Hepatocyte (in vitro differentiated cells): ENCODE measurements at regions not wholly inside any gene's neighbourhood (a gene's known extent, or its start where the extent isn't known, plus 50 kb on each side); places are given as distances from the start of the nearest gene placed in this dataset.

Source experiments
- DNase-seq: peaks from one replicate; pipeline ENCODE4 v3.0.0-alpha.2; 2016; ENCODE audit warnings: low spot score
- H2AFZ ChIP-seq: fragments of 200-600 bp; sonication (generic); 2 replicates; pipeline ENCODE4 v1.6.0; 2016; ENCODE audit warnings: antibody characterized with exemption, mild to moderate bottlenecking
- H3K27ac ChIP-seq: fragments of 200-600 bp; sonication (generic); 2 replicates; pipeline ENCODE4 v1.5.1; 2016; ENCODE audit warnings: mild to moderate bottlenecking
- H3K27me3 ChIP-seq: fragments of 200-600 bp; sonication (generic); 2 replicates; pipeline ENCODE4 v1.6.1; 2016
- H3K36me3 ChIP-seq: fragments of 200-600 bp; sonication (generic); replicated peaks from 2 replicates; pipeline ENCODE4 v1.5.1; 2016; ENCODE audit warnings: low read depth; ENCODE audit not compliant: insufficient read depth
- H3K4me1 ChIP-seq: fragments of 200-600 bp; sonication (generic); 2 replicates; pipeline ENCODE4 v1.5.1; 2016; ENCODE audit warnings: mild to moderate bottlenecking, moderate library complexity; ENCODE audit not compliant: insufficient read depth
- H3K4me2 ChIP-seq: fragments of 200-600 bp; sonication (generic); 2 replicates; pipeline ENCODE4 v1.6.0; 2016
- H3K4me3 ChIP-seq: fragments of 200-600 bp; sonication (generic); 2 replicates; pipeline ENCODE4 v1.5.1; 2016; ENCODE audit warnings: mild to moderate bottlenecking
- H3K79me2 ChIP-seq: fragments of 200-600 bp; sonication (generic); 2 replicates; pipeline ENCODE4 v1.6.0; 2017; ENCODE audit warnings: mild to moderate bottlenecking
- H3K9me2 ChIP-seq: fragments of 200-600 bp; sonication (generic); replicated peaks from 2 replicates; pipeline ENCODE4 v1.6.0; 2017; ENCODE audit warnings: mild to moderate bottlenecking; ENCODE audit not compliant: insufficient read depth
- H3K9me3 ChIP-seq: fragments of 200-600 bp; sonication (generic); 2 replicates; pipeline ENCODE4 v1.5.1; 2016; ENCODE audit warnings: low read depth, mild to moderate bottlenecking
- H4K20me1 ChIP-seq: fragments of 200-600 bp; sonication (generic); 2 replicates; pipeline ENCODE4 v1.6.0; 2016; ENCODE audit warnings: mild to moderate bottlenecking; ENCODE audit not compliant: insufficient read depth, poor library complexity, severe bottlenecking
- EZH2 ChIP-seq: fragments of 200-600 bp; sonication (generic); IDR thresholded peaks from 2 replicates; pipeline ENCODE4 v1.6.1; 2016; ENCODE audit warnings: antibody characterized with exemption, mild to moderate bottlenecking, borderline replicate concordance
- EZH2phosphoT487 ChIP-seq: fragments of 200-600 bp; sonication (generic); IDR thresholded peaks from one replicate; pipeline ENCODE4 v1.6.1; 2018; ENCODE audit warnings: antibody characterized with exemption, mild to moderate bottlenecking, low read depth, moderate library complexity; ENCODE audit not compliant: unreplicated experiment, severe bottlenecking
- WGBS: methylation state at CpG from one replicate; pipeline ENCODE4 v1.1.6; 2016; ENCODE audit warnings: low lambda C conversion rate; ENCODE audit errors: missing lambda C conversion rate; 5-methylcytosine and 5-hydroxymethylcytosine counted together
- TF ChIP-seq, protein P1 (sequence below): fragments of 200-600 bp; sonication (generic); IDR thresholded peaks from 2 replicates; pipeline ENCODE4 v1.5.1; 2016; ENCODE audit warnings: antibody characterized with exemption, mild to moderate bottlenecking; ENCODE audit not compliant: poor library complexity

DNA sequence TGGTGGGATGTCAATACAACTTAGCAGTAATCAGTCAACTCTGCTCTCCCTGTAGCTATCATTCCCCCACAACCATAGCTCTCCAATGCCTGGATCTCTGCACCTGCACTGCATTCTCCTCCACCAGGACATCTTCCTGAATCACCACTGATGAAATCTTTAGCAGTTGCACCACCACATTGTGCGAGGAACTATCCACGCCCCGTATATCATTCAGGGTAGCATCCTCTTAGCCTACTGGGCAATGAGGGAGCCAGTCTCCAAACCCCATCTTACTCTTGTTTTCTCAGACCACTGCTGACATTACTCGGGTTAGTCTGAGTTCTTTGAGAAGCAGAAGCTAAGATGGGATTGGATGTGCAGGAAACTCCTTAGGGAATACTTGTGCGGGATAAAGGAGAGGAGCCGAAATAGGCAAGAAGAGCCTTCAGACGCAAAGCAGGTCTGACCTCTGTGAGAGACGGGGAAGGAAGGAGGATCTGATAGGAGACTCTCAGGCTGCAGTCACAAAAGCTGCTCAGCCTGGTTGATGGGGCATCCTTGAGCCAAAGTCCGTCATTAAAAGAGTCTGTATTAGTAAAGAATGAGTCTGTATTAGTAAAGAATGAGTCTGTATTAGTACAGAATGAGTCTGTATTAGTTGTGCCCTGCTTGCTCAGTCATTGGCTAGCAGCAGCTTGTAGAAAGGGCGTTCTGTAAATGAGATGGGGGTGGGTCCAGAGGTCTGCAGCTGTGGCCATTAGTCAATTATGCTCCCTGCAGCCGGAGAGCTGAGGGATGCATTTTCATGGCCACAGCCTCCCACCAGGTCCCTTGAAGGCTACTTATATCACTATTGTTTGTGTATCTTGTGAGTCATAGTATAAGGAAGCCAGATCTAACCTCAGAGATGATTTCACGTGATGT lies 49.6 kb upstream of the RASSF3 start:
- Histone ChIP-seq H3K27me3 (no peaks in the 10 kb centered on the region), H4K20me1 (no peaks in the 10 kb centered on the region), H2AFZ (no peak overlapping the region), H3K9me3 (no peaks in the 10 kb centered on the region), H3K36me3 (no peaks in the 10 kb centered on the region), H3K79me2 (no peaks in the 10 kb centered on the region), H3K4me3 (no peak overlapping the region), H3K4me1 (no peaks in the 10 kb centered on the region), H3K9me2 (no peaks in the 10 kb centered on the region), H3K4me2 (no peak overlapping the region), H3K27ac (no peak overlapping the region)
- TF ChIP-seq, protein P1, sequence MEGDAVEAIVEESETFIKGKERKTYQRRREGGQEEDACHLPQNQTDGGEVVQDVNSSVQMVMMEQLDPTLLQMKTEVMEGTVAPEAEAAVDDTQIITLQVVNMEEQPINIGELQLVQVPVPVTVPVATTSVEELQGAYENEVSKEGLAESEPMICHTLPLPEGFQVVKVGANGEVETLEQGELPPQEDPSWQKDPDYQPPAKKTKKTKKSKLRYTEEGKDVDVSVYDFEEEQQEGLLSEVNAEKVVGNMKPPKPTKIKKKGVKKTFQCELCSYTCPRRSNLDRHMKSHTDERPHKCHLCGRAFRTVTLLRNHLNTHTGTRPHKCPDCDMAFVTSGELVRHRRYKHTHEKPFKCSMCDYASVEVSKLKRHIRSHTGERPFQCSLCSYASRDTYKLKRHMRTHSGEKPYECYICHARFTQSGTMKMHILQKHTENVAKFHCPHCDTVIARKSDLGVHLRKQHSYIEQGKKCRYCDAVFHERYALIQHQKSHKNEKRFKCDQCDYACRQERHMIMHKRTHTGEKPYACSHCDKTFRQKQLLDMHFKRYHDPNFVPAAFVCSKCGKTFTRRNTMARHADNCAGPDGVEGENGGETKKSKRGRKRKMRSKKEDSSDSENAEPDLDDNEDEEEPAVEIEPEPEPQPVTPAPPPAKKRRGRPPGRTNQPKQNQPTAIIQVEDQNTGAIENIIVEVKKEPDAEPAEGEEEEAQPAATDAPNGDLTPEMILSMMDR = no peak
- no peak for TF ChIP-seq EZH2phosphoT487
- TF ChIP-seq EZH2 = no peak
- WGBS = 56% methylated on average over 12 of the region's 12 CpGs
- DNase-seq = peak; percentile 45
